HG03045 (cell line): ENCODE measurements at regions not wholly inside any gene's neighbourhood (a gene's known extent, or its start where the extent isn't known, plus 50 kb on each side); places are given as distances from the start of the nearest gene placed in this dataset.

Source experiments
- ATAC-seq: cut with Tn5 transposase; IDR thresholded peaks from one replicate; pipeline ENCODE4 v1.9.1; 2021; ENCODE audit warnings: mild to moderate bottlenecking, moderate library complexity; ENCODE audit not compliant: unreplicated experiment

DNA sequence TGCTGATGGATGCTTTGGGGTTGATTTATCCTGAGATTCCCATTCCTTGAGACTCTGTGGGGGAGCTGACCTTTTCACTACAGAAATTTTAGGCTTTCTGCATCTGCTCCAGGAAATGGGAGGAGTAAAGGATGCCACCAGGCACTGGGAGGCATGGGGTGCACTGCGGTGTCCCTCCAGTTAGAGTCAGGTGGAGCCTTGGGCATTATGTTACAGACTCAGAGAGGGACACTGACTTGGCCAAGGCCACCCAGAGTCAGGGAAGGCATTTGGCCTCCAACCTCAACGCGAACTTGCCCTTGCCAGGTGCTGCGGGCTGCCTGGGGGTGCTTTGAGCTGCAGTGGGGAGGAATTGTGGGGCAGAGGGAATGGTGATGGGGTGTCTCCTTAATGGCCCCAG, 58.0 kb upstream of the TBX3 start:
- no peak for ATAC-seq

DNA sequence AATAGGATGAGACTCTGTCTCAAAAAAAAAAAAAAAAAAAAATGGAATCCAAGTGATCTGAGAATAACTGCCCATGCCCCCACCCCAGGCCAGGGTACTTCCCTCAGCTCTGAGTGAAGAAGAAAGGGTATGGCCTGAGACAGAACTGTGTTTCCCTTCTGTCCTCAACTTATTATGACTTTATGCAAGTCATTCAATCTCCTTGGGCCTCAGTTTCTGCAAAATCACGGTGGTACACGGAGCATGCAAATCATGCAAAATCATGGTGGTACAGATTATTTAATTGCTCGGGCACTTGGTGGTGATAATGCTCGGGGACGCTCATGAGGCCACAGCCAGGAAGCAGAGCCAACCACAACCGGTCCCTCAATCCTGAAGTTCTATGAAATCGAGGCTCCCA, 56.5 kb upstream of the TBX3 start:
- no peak for ATAC-seq

DNA sequence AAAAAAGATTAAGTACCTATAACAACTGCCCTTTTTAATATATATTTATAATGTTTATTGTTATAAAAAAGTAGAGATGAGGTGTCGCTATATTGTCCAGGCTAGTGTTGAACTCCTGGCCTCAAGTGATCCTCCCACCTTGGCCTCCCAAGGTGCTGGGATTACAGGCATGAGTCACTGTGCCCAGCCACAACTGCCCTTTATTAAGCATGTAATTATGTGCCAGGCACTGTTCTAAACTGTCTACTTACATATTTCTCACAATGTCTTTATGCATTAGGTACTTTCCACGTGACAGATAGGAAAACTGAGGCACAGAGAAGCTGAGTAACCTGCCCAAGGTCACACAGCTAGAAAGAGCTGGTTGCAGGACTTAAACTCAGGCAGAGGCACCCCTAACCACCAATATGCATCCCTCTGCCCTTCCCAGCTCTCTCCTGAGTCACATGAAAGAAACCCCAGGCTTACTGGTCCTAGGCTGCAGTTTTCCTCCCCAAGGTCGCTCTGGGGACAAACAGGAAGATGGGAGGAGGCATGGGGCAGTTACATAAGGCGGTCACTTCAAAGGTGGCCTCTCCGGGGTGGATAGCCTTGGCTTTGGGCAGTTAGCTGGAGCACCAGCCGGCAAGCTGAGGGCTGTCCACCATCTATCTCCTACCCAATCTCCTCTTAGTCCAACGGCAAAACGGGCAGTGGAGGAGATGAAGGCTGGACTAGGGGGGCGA, 54.6 kb upstream of the TBX3 start:
- no peak for ATAC-seq

DNA sequence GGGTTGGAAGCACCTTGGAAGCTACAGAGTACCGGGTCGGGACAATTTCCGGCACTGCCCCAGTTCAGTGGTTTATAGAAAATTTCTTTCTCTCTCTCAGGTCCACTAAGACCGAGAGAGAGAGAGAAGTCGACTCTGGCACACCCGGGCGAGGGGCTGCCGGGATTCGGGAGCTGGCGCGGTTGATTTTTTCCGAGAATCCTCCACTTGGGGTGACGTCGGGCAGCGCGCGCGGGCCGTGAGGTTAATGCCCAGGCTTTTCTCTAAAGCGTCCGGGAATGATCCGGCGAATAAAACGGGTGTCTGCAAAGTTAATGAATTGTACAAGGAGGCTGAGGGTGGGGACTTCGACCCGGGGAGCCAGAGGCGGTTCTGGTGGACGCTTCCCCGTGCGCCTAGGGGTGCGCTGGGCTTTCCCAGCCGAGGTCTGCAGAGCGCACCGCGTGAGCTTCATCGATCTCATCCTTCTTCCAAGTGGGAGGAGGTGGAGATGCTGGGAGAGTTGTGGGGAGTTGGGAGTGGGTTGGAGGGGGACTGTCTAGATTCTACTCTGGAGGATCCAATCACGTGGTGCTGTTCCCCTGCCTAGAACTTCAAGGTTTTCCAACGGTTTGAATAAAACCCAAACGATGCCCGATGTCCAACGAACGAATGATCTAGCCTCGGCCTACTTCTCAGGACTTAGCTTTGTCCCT, 51.9 kb upstream of the TBX3 start:
- ATAC-seq: no peak

DNA sequence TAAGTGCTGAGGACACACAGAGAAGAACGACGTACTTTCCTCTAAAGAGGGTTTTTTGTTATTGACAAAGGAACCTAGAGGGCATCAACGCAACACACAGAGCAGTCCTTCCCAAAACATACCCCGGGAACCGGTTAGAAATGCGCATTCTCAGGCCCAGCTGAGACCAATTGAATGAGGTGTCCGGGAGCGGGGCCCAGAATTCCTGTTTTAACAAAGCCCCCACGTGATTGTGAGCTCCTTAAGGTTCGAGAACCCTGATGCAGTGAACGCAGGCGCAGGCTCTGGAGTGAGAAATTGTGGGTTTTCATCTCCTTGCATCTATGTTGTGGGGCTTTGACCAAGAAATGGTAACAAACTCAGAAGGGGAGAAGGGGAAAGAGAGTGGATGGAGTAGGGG, 51.0 kb upstream of the TBX3 start:
- ATAC-seq: no peak

DNA sequence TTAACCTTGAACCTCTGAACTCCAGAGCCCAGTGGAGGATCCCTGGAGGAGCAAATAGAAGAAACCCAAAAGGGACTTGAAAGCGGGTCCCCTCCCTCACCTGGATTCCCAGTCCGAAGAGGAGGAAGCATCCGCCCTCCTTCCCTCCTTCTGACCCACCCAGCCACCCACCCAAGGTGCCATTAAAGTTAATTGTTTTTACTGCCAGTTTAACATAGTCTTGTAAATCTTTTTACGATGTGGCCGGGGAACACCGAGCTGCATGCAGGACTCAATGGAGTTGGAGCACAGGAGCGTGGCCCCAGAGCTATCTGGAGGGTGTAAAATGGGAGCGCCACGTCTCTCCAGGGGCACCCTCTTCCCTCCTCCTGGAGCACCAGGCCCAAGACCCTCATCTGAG, 49.9 kb upstream of the TBX3 start:
- ATAC-seq: no peak
